HUES64 (cell line): ENCODE measurements at regions not wholly inside any gene's neighbourhood (a gene's known extent, or its start where the extent isn't known, plus 50 kb on each side); places are given as distances from the start of the nearest gene placed in this dataset.
A peak's percentile ranks its signal among the peaks of the same experiment; 100 is the strongest.

Experiments used
- H3K27ac ChIP-seq: 2 replicates; pipeline ENCODE4 v1.7.0; 2013; ENCODE audit warnings: low read depth, low read length, inconsistent platforms
- H3K27me3 ChIP-seq: 2 replicates; pipeline ENCODE4 v1.6.1; 2013; ENCODE audit warnings: mild to moderate bottlenecking, low read length; ENCODE audit not compliant: insufficient read depth
- H3K36me3 ChIP-seq: 2 replicates; pipeline ENCODE4 v1.6.1; 2013; ENCODE audit warnings: mild to moderate bottlenecking, low read length; ENCODE audit not compliant: insufficient read depth
- H3K4me1 ChIP-seq: 2 replicates; pipeline ENCODE4 v1.6.1; 2013; ENCODE audit warnings: mild to moderate bottlenecking, low read length, moderate library complexity; ENCODE audit not compliant: insufficient read depth
- H3K4me3 ChIP-seq: 2 replicates; pipeline ENCODE4 v1.5.1; 2013; ENCODE audit warnings: mild to moderate bottlenecking, low read length, moderate library complexity
- H3K9ac ChIP-seq: 2 replicates; pipeline ENCODE4 v1.6.1; 2013; ENCODE audit warnings: mild to moderate bottlenecking, low read depth, low read length
- H3K9me3 ChIP-seq: 2 replicates; pipeline ENCODE4 v1.6.1; 2013; ENCODE audit warnings: low read depth, low read length; ENCODE audit not compliant: insufficient read depth
- WGBS: fragments of 150-250, 120-280 bp; methylation state at CpG from one replicate; pipeline ENCODE4 v1.1.7; 2013; ENCODE audit warnings: missing lambda C conversion rate; 5-methylcytosine and 5-hydroxymethylcytosine counted together

GRCh38 chr13:80235166-80235966 is 105.6 kb downstream of the SPRY2 start:
- no peaks in the 10 kb centered on the region for H3K9me3 ChIP-seq
- no peak overlapping the region for H3K27ac ChIP-seq
- peaks cover 7% of the 10 kb centered on the region for H3K4me1 ChIP-seq
- H3K27me3 ChIP-seq = no peaks in the 10 kb centered on the region
- no peak overlapping the region for H3K4me3 ChIP-seq
- H3K9ac ChIP-seq = no peak overlapping the region
- 70% methylated on average over 9 of the region's 10 CpGs for WGBS
- no peaks in the 10 kb centered on the region for H3K36me3 ChIP-seq

- Histone ChIP-seq H3K27me3 (no peaks in the 10 kb centered on the region), H3K4me1 (peaks cover 7% of the 10 kb centered on the region; the same call in 1 of the 2 replicates), H3K36me3 (no peaks in the 10 kb centered on the region), H3K9me3 (no peaks in the 10 kb centered on the region), H3K9ac (no peak overlapping the region), H3K27ac (no peak overlapping the region), H3K4me3 (no peak overlapping the region)
- WGBS = 100% methylated on average over 2 of the region's 2 CpGs
Measured at GRCh38 chr13:80227645-80228044, 113.3 kb downstream of the SPRY2 start.

- Histone ChIP-seq H3K27me3 (no peaks in the 10 kb centered on the region), H3K4me3 (no peak overlapping the region), H3K4me1 (peaks cover 7% of the 10 kb centered on the region; the same call in 1 of the 2 replicates), H3K9ac (no peak overlapping the region), H3K27ac (no peak overlapping the region), H3K9me3 (no peaks in the 10 kb centered on the region), H3K36me3 (no peaks in the 10 kb centered on the region)
- WGBS = 92% methylated on average over 2 of the region's 2 CpGs
Measured at GRCh38 chr13:80226645-80227044, 114.3 kb downstream of the SPRY2 start.

GRCh38 chr13:80224468-80224867 is 116.5 kb downstream of the SPRY2 start:
- Histone ChIP-seq H3K9me3 (no peaks in the 10 kb centered on the region), H3K4me1 (no peaks in the 10 kb centered on the region), H3K4me3 (no peak overlapping the region), H3K27me3 (no peaks in the 10 kb centered on the region), H3K9ac (no peak overlapping the region), H3K36me3 (no peaks in the 10 kb centered on the region), H3K27ac (no peak overlapping the region)

GRCh38 chr13:80217614-80218456 is 123.1 kb downstream of the SPRY2 start:
- Histone ChIP-seq H3K4me1 (peaks cover 30% of the 10 kb centered on the region), H3K4me3 (no peak overlapping the region), H3K9me3 (no peaks in the 10 kb centered on the region), H3K9ac (no peak overlapping the region), H3K36me3 (no peaks in the 10 kb centered on the region), H3K27me3 (no peaks in the 10 kb centered on the region), H3K27ac (peak overlapping the region; percentile 37; the same call in 1 of the 2 replicates)
- 52% methylated on average over 7 of the region's 7 CpGs for WGBS

GRCh38 chr13:80215368-80215767 is 125.6 kb downstream of the SPRY2 start:
- WGBS = 60% methylated on average over 2 of the region's 3 CpGs
- H3K27ac ChIP-seq = no peak overlapping the region
- H3K4me1 ChIP-seq = peaks cover 30% of the 10 kb centered on the region

GRCh38 chr13:80214521-80214991 is 126.4 kb downstream of the SPRY2 start:
- H3K4me1 ChIP-seq = peaks cover 30% of the 10 kb centered on the region
- H3K4me3 ChIP-seq = no peak overlapping the region
- no peaks in the 10 kb centered on the region for H3K9me3 ChIP-seq
- H3K36me3 ChIP-seq = no peaks in the 10 kb centered on the region
- no peak overlapping the region for H3K9ac ChIP-seq
- WGBS = 72% methylated on average over 2 of the region's 2 CpGs
- H3K27ac ChIP-seq = no peak overlapping the region
- no peaks in the 10 kb centered on the region for H3K27me3 ChIP-seq

More at GRCh38 chr13:80215368-80215767, 125.6 kb downstream of the SPRY2 start:
- H3K4me3 ChIP-seq = no peak overlapping the region
- H3K36me3 ChIP-seq = no peaks in the 10 kb centered on the region
- no peak overlapping the region for H3K9ac ChIP-seq
- H3K9me3 ChIP-seq = no peaks in the 10 kb centered on the region
- H3K27me3 ChIP-seq = no peaks in the 10 kb centered on the region

GRCh38 chr13:80214050-80214449 is 126.9 kb downstream of the SPRY2 start:
- Histone ChIP-seq H3K9me3 (no peaks in the 10 kb centered on the region), H3K36me3 (no peaks in the 10 kb centered on the region), H3K27me3 (no peaks in the 10 kb centered on the region), H3K4me1 (peaks cover 30% of the 10 kb centered on the region), H3K4me3 (no peak overlapping the region), H3K9ac (no peak overlapping the region), H3K27ac (no peak overlapping the region)
- WGBS = no CpG with 5 or more reads among the region's 2 CpGs

- Histone ChIP-seq H3K9me3 (no peaks in the 10 kb centered on the region), H3K36me3 (no peaks in the 10 kb centered on the region), H3K27ac (no peak overlapping the region), H3K9ac (no peak overlapping the region), H3K4me1 (peaks cover 28% of the 10 kb centered on the region), H3K4me3 (no peak overlapping the region), H3K27me3 (no peaks in the 10 kb centered on the region)
- 97% methylated on average over 2 of the region's 2 CpGs for WGBS
Measured at GRCh38 chr13:80213201-80213600, 127.7 kb downstream of the SPRY2 start.

GRCh38 chr13:80211566-80211965 is 129.4 kb downstream of the SPRY2 start:
- Histone ChIP-seq H3K27me3 (no peaks in the 10 kb centered on the region), H3K4me3 (no peak overlapping the region), H3K4me1 (peaks cover 20% of the 10 kb centered on the region), H3K9ac (no peak overlapping the region), H3K27ac (no peak overlapping the region), H3K36me3 (no peaks in the 10 kb centered on the region), H3K9me3 (no peaks in the 10 kb centered on the region)
- WGBS = 95% methylated on average over 2 of the region's 2 CpGs

GRCh38 chr13:80204642-80205041 is 136.3 kb downstream of the SPRY2 start:
- no peaks in the 10 kb centered on the region for H3K36me3 ChIP-seq
- no peaks in the 10 kb centered on the region for H3K27me3 ChIP-seq
- H3K4me3 ChIP-seq = no peak overlapping the region
- H3K9ac ChIP-seq = no peak overlapping the region
- no peaks in the 10 kb centered on the region for H3K9me3 ChIP-seq
- H3K4me1 ChIP-seq = peaks cover 2% of the 10 kb centered on the region; the same call in 1 of the 2 replicates
- 89% methylated on average over 2 of the region's 2 CpGs for WGBS
- no peak overlapping the region for H3K27ac ChIP-seq
